OCI-LY7 (cell line): ENCODE measurements at regions not wholly inside any gene's neighbourhood (a gene's known extent, or its start where the extent isn't known, plus 50 kb on each side); places are given as distances from the start of the nearest gene placed in this dataset.

ENCODE experiments used
- CTCF ChIP-seq: fragments of 200-600 bp; sonication (generic); conservative IDR thresholded peaks from 2 replicates; pipeline ENCODE4 v1.5.1; 2014; ENCODE audit warnings: mild to moderate bottlenecking, antibody characterized with exemption, low read length, moderate library complexity, mixed read lengths
- EZH2phosphoT487 ChIP-seq: fragments of 200-600 bp; sonication (generic); IDR thresholded peaks from 2 replicates; pipeline ENCODE4 v1.6.1; 2018; ENCODE audit warnings: low read depth, borderline replicate concordance, mild to moderate bottlenecking, mixed run types, antibody characterized with exemption, low read length, moderate library complexity, mixed read lengths

- TF ChIP-seq CTCF (no peak), EZH2phosphoT487 (no peak)
Measured at GRCh38 chr2:108128249-108128648, 111.5 kb upstream of the SULT1C3 start.
